CD4-positive, alpha-beta T cell treated with Interleukin-17A for 4 hours (primary cell): ENCODE measurements at regions not wholly inside any gene's neighbourhood (a gene's known extent, or its start where the extent isn't known, plus 50 kb on each side); places are given as distances from the start of the nearest gene placed in this dataset.
"Not testable (repeated sequence)": the region's sequence is repeated elsewhere in the genome, so short reads cannot be mapped to it uniquely, and the experiment has no call there.

ENCODE experiments used
- DNase-seq: peaks from one replicate; pipeline ENCODE4 v3.0.0-alpha.2; 2020; ENCODE audit warnings: mixed read lengths

- DNase-seq, result no peak
These were observed 234.5 kb downstream of the PCSK1 start for GRCh38 chr5:96198356-96199058.

DNA sequence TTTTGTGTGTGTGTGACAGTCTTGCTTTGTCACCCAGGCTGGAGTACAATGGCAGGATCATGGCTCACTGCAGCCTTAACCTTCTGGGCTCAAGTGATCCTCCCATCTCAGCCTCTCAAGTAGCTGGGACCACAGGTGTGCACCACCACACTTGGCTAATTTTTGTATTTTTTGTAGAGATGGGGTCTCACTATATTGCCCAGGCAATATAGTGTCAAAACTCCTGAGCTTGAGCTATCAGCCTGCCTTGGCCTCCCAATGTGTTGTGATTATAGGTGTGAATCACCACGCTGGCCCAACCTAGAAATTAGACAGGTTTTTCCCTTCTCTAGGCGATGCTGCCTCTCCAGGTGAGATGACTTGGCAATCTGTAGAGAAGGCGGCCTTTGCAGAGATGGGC lies 235.3 kb downstream of the PCSK1 start:
- DNase-seq, result not testable (repeated sequence)

DNA sequence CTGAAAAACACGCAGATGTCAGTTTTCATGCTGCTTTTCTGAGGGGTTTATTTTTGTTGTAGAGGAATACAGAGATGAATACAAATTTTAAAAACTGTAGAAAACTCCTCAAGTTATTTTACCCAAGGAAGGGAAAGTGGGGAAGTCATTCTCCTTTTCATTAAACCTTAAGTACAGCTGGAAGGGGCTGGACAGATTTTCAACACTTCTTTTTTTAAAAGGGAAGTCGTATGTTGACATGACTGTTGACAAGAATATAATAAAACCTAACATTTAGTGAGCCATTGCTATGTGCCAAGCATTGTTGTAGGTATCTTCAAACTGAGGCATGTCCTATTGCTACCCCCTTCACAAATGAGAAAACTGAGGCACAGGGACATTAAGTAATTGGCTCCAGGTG lies 235.7 kb upstream of the ELL2 start:
- DNase-seq, result no peak

DNA sequence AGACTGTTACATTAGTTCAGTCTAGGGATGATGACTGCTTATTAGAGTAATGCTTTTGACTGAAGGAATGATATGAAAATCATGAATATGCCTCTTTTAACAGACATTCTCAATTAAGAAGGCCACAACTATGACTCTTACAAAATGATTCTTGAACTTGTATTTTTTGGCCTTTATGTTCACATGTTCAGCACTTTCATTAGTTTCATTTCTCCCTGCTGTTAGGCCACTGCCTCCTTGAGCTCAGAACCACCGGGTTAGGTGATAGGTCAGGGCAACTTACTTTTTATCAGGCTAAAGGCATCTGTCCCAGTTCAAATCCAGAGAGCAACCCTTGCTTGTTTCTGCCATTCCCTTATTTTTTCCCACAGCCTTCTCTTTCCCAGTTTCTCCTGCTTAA lies 235.2 kb upstream of the ELL2 start:
- no peak for DNase-seq

GRCh38 chr5:96196407-96196806 lies 234.8 kb upstream of the ELL2 start:
- no peak for DNase-seq

GRCh38 chr5:96195123-96195522 lies 233.5 kb upstream of the ELL2 start:
- no peak for DNase-seq

- no peak for DNase-seq
These were observed 232.9 kb upstream of the ELL2 start for GRCh38 chr5:96194593-96194992.

- no peak for DNase-seq
These were observed 232.3 kb upstream of the ELL2 start for GRCh38 chr5:96193946-96194345.

GRCh38 chr5:96189987-96190386 lies 228.3 kb upstream of the ELL2 start:
- DNase-seq, result no peak

GRCh38 chr5:96189028-96189826 lies 227.6 kb upstream of the ELL2 start:
- no peak for DNase-seq

- no peak for DNase-seq
These were observed 225.8 kb upstream of the ELL2 start for GRCh38 chr5:96187309-96188027.

DNA sequence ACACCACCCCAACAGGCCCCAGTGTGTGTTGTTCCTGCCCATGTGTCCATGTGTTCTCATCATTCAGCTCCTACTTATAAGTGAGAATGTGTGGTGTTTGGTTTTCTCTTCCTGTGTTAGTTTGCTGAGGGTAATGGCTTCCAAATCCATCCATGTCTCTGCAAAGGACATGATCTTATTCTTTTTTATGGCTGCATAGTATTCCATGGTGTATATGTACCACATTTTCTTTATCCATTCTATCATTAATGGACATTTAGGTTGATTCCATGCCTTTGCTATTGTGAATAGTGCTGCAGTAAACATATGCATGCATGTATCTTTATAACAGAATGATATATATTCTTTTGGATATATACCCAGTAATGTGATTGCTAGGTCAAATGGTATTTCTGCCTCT lies 222.9 kb upstream of the ELL2 start:
- DNase-seq, result not testable (repeated sequence)

- DNase-seq, result no peak
These were observed 219.2 kb upstream of the ELL2 start for GRCh38 chr5:96180684-96181435.

- DNase-seq, result no peak
These were observed 215.7 kb upstream of the ELL2 start for GRCh38 chr5:96177303-96177869.

DNA sequence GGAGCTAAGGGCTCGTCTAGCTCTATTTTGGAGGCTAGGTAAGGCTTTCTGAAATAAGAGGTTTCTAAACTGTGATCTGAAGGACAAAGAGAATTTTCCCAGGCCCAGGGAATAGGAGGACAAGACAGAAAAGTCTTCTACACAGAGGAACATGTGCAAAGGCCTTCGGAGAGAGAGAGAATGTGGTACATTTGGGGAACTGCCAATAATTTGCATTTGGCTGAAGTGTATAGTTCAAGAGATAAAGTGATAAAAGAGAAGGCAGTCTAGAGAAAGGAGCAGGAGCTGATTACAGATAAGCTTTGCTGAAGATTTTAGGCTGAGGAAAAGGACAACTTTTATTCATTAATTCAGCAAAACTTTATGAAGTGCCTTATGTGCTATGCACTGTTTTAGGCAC lies 214.4 kb upstream of the ELL2 start:
- no peak for DNase-seq

- no peak for DNase-seq
These were observed 213.4 kb upstream of the ELL2 start for GRCh38 chr5:96175090-96175489.

DNA sequence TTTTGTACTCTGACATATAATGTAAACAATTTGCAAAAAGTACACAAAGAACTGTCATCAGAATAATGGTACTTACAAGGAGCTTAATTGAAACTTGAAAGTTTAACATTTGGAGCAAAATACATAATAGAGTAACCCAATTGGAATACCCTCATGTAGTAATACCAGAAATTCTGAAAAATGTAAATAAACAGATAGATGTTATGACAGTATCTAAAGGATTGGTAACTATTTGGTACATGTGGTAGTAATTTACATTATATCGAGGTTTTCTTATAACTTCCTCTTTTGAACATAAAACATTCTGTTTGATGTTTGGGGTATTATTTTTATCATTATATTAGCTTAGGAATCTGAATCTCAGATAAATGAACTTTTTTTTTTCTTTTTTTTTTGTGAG lies 211.7 kb upstream of the ELL2 start:
- DNase-seq, result no peak

DNA sequence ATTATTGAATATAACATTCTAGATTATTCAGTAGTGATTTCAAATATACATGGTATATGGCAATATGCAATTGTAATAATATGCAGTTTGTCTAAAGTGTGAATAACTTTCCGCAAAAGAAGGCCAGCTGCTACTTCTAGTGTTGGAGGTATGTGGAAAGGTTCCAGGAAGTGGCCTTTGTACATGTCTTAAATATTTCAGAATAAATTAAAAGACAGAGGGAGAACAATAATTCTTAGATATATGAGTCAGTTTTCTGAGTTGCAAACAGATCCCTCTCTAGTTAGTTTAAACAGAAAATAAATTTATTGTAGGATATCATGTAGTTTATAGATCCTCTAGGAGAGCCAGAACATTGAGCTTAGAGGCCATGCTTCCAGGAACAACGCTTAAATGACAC lies 210.8 kb upstream of the ELL2 start:
- DNase-seq, result no peak

- not testable (repeated sequence) for DNase-seq
These were observed 210.3 kb upstream of the ELL2 start for GRCh38 chr5:96171973-96172372.

DNA sequence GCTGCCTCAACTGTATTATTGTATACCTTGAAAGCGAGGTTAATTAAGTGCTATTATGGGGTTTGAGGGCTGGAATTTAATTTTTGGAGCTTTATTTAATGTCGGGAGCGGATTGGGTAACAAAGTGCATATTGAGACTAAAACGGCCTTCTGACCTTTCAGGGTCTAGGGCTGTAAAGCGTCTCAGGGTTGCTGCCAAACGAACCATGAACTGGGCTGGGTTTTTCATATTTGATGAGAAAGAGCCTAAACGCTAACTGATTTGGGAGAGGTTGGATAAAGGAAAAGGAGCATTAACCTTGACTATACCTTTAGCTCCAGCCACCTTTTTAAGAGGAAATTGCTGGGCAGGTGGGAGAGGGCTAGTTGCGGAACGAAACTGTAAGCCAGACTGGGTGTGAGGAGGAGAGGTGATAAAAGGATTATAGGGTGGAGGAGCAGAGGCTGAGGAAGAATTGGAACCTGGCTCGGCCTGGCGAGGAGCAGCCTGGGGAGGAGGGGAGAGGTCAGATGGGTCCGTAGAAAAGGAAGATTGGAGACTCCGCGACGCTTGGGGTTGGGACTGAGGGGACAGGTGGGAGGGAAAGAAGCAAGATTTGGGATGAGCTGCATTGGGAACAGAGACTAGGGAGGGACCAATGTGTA lies 209.0 kb upstream of the ELL2 start:
- not testable (repeated sequence) for DNase-seq

DNA sequence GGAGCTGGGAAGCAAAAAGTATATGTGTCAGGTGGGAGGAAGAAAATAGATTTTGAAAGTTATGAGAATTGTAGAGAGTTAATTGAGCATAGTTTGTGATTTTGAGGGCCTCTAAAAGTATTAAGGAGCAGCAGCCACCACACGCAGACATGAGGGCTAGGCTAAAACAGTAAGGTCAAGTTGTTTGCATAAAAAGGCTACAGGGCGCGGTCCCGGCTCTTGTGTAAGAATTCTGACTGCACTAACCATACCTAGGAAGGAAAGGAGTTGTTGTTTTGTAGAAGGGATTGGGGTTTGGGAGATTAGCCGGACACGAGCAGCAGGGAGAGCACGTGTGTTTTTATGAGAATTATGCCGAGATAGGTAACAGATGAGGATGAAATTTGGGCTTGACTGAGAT lies 207.2 kb upstream of the ELL2 start:
- DNase-seq, result not testable (repeated sequence)

- DNase-seq, result no peak
These were observed 197.4 kb upstream of the ELL2 start for GRCh38 chr5:96159043-96159442.
